ENCODE measurements at regions not wholly inside any gene's neighbourhood (a gene's known extent, or its start where the extent isn't known, plus 50 kb on each side); places are given as distances from the start of the nearest gene placed in this dataset.
"Not testable (repeated sequence)": the region's sequence is repeated elsewhere in the genome, so short reads cannot be mapped to it uniquely, and the experiment has no call there.

DNA sequence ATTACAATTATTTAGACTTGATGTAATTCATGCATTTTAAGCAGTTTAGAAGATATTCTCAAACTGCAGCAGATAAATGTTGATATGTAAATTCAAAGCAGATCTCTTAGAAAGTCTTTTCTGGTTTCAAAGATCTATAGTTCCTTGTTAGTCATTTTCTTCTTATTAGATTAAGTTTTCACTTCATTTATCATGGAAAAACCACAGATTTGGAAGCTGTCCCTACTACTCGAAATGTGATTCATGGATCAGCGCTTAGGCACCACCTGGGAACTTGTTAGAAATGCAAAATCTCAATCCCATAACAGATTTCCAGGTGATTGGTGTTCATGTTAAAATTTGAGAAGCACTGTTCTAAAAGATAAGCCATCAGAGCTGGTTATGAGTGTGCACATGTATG, 92.8 kb upstream of the CDH2 start:
- in situ Hi-C loops (cut with HindIII; ENCODE audit: low pct_ligation_motif_present, low pct_unique_long_range_greater_than_20kb, low sequenced_read_pairs), result no loop called here
- DNase-seq, result no peak

DNA sequence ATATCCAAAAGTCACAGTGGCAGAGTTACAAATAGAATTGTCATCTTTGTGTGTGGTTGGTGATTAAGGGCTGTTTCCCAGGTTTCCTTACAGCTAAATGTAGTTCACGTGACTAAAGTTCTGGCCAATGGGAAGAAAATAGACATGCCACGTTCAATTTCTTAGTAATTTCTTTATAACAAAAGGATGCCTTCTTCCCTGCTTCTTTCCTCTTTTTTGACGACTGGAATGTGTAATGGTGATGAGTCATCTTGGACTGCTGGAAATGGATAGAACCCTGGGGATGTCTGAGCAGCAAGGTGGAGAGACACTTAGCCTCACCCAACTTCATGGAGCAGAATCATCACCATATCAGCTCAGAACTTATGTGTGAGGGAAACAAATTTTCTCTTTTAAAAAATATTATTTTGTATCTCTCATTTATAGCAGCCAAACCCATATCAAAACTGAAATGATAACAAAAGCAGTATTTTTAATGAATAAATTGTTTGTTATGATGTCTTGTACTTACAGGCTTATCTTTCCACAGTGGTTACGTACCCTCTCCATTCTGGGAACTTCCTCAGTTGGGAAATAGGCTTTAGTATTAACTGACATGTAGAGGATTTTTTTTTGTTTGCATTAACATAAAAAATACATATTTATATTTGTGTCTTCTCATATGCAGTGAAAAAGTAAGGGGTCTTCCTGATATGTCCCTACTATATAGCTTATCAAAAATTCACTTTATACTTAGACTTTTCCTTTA, 91.1 kb upstream of the CDH2 start:
- DNase-seq, result peak; percentile 30
- in situ Hi-C loops (cut with HindIII; ENCODE audit: low pct_ligation_motif_present, low pct_unique_long_range_greater_than_20kb, low sequenced_read_pairs), result no loop called here

DNA sequence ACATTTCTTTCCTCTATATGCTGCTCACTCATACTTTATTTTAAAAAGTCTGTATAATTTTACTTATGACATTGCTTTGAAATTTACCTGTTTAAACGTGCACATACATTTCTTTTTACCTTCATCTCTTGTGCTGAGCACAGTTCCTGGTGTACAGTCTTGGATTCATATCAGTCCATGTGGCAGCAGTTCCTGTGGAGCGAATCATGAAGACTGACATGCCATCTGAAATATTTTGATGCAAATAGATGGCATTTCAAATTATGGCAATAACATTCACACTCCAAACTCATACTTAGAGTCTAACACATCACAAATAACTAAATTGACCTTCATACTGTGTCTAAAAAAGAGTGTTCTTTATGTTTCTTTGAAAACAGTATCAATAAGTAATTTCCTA, 90.3 kb upstream of the CDH2 start:
- in situ Hi-C loops (cut with HindIII; ENCODE audit: low pct_ligation_motif_present, low pct_unique_long_range_greater_than_20kb, low sequenced_read_pairs), result no loop called here
- no peak for DNase-seq

DNA sequence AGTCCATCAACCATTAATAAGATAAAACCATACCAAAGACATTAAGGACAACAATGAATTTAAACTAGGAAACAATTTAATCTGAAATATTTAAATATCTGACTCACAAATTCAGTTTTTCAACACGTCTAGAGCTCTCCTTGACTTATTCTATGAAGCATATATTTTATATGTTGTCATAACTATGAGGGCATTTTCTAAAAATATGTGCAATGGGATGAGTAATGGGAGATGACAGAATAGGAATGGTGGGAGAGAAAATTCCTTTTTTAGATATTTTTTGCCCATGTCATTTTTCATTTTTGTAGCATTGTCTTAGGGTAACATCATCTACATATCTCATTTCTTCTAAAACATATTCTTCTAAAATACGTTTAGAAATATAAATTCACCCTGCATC, 79.2 kb upstream of the CDH2 start:
- in situ Hi-C loops (cut with HindIII; ENCODE audit: low pct_ligation_motif_present, low pct_unique_long_range_greater_than_20kb, low sequenced_read_pairs), result no loop called here

DNA sequence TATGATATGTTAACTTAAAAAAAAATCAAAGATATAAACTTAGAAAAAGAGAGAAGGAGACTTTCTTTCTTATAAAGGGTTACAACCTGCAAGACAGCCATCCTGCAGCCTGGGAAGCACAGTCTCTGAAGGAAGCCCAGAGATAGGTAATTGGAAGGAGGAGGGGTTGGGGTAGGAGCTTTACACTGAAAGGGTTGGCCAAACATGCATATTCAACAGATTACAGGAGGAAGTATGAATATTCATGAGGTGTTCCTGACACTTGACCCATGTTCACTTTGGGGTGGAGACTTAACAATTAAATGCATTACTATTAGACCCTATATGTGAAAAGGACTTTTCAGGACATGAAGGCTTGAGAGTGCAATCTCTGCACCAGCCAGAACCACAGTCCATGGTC, 71.7 kb upstream of the CDH2 start:
- no peak for DNase-seq
- in situ Hi-C loops (cut with HindIII; ENCODE audit: low pct_ligation_motif_present, low pct_unique_long_range_greater_than_20kb, low sequenced_read_pairs), result no loop called here

More for the DNA sequence above, 79.2 kb upstream of the CDH2 start:
- no peak for DNase-seq

DNA sequence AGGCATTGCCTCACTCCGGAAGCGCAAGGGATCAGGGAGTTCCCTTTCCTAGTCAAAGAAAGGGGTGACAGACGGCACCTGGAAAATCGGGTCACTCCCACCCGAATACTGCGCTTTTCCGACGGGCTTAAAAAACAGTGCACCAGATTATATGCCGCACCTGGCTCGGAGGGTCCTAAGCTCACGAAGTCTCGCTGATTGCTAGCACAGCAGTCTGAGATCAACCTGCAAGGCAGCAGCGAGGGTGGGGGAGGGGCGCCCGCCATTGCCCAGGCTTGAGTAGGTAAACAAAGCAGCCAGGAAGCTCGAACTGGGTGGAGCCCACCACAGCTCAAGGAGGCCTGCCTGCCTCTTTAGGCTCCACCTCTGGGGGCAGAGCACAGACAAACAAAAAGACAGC, 63.7 kb upstream of the CDH2 start:
- DNase-seq; in situ Hi-C loops (cut with HindIII; ENCODE audit: low pct_ligation_motif_present, low pct_unique_long_range_greater_than_20kb, low sequenced_read_pairs): not testable (repeated sequence)

DNA sequence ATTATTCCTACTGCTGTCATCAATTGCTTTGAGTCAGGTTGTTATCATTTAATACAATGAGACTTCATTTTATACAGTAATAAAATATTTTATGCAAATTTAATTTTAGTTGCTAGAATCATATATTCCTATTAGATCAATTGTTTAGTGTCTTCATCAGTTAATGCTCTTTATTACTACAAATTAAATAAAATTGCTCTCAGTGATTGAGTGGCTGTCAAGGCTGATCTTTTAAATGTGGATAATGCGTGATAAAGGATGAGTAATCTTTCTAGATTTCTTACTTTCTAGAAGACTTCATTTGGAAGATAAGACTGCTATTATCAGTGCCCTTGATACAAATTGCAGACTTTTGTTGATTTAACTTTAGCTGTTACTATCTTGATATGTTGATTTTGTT, 59.6 kb upstream of the CDH2 start:
- in situ Hi-C loops (cut with HindIII; ENCODE audit: low pct_ligation_motif_present, low pct_unique_long_range_greater_than_20kb, low sequenced_read_pairs), result no loop called here
- DNase-seq, result no peak

Data from ACHN (cell line).